SK-N-MC (cell line): ENCODE measurements at regions not wholly inside any gene's neighbourhood (a gene's known extent, or its start where the extent isn't known, plus 50 kb on each side); places are given as distances from the start of the nearest gene placed in this dataset.
"Not testable (repeated sequence)": the region's sequence is repeated elsewhere in the genome, so short reads cannot be mapped to it uniquely, and the experiment has no call there.

Experiments used
- EZH2 ChIP-seq: fragments of 200-600 bp; sonication (generic); IDR thresholded peaks from one replicate; pipeline ENCODE4 v1.6.1; 2017; ENCODE audit warnings: antibody characterized with exemption
- FOXP2 ChIP-seq: optimal IDR thresholded peaks from 2 replicates; pipeline ENCODE3; 2011; ENCODE audit warnings: mild to moderate bottlenecking, moderate library complexity; ENCODE audit not compliant: insufficient read depth; ENCODE audit errors: extremely low read length, control extremely low read depth
- POLR2AphosphoS5 ChIP-seq: IDR thresholded peaks from 2 replicates; pipeline ENCODE4 v1.6.1; 2012; ENCODE audit warnings: mild to moderate bottlenecking, low read depth, low read length, borderline replicate concordance

DNA sequence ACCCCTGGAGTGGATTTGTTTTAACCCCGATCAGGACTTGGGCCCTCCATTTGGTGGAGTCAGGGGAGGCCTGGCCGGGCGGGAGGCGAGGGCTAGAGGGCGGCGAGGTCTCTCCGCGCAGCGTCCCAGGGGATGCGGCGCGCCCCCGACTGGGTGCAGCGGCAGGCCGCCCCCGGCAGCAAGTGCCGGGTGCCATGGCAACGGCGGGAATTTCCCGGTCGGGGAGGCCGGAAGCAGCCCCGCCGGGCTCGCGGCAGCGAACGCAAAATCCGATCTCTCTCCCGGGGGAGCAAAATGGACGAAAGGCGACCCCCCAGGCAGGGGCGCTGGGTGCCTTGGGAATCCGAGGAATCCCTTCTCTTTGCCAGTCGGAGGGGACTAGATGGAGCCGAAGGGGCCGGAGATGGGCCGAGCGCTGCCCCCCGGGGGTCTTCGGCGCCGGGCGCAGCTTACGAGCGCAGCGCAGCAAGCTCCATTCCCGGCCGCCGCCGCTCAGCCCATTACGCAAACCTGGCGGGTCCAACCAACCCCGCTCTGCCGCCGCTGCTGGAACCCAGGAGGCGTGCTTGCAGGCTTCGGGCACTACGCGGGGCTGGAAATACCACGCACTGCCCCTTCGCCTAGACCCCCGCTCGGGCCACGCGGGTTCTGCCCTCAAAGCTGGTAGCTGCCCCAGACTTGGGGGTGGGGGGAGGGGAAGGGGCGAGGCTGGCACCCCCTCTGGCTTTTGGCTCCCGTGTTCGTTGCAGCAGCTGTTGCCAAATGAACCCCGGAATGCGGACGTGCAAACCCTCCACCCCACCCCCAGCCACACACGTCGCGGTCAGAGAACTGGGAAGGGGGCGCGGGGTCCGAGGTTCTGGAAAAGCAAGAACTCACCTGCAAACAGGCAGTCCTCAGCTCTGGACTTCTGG lies 73.7 kb upstream of the NBPF8 start:
- not testable (repeated sequence) for TF ChIP-seq EZH2, POLR2AphosphoS5, FOXP2
